WTC11 (cell line): ENCODE measurements at regions not wholly inside any gene's neighbourhood (a gene's known extent, or its start where the extent isn't known, plus 50 kb on each side); places are given as distances from the start of the nearest gene placed in this dataset.

Experiments
- ATAC-seq: fragments of 200-7000 bp; cut with Tn5 transposase; 2 replicates; pipeline ENCODE4 v1.10.0; 2021; ENCODE audit warnings: mild to moderate bottlenecking, moderate library complexity
- CTCF ChIA-PET: fragments of 300-600 bp; sonication (Branson Sonifier 250); formaldehyde crosslinking; loops from one replicate; lab custom pipeline; 2021; ENCODE audit warnings: antibody characterized with exemption; lab: Charles Lee
- POLR2A ChIA-PET: fragments of 350-600 bp; sonication (Branson Sonifier 250); formaldehyde crosslinking; loops from one replicate; lab custom pipeline; 2021; ENCODE audit warnings: antibody characterized with exemption; lab: Charles Lee
- DNase-seq: peaks from one replicate; pipeline ENCODE4 v3.0.0; 2021; ENCODE audit warnings: low spot score
- H3K27ac Mint-ChIP-seq: 2 replicates; pipeline ENCODE4 v1.8.0; 2021; ENCODE audit warnings: mixed read lengths
- H3K27me3 Mint-ChIP-seq: 2 replicates; pipeline ENCODE4 v1.8.0; 2021; ENCODE audit warnings: low read depth, mild to moderate bottlenecking, moderate library complexity, mixed read lengths
- H3K36me3 Mint-ChIP-seq: 2 replicates; pipeline ENCODE4 v1.8.0; 2021; ENCODE audit warnings: mixed read lengths
- H3K4me1 Mint-ChIP-seq: 2 replicates; pipeline ENCODE4 v1.8.0; 2022; ENCODE audit warnings: mixed read lengths
- H3K4me3 Mint-ChIP-seq: 2 replicates; pipeline ENCODE4 v1.8.0; 2021; ENCODE audit warnings: mild to moderate bottlenecking, moderate library complexity, mixed read lengths
- H3K9me3 Mint-ChIP-seq: 2 replicates; pipeline ENCODE4 v1.8.0; 2021; ENCODE audit warnings: mixed read lengths
- JUN ChIP-seq: sonication (generic); formaldehyde crosslinking; IDR thresholded peaks from 2 replicates; pipeline ENCODE4 v1.8.0; 2023; ENCODE audit warnings: mild to moderate bottlenecking, missing genetic modification reagents
- MXD4 ChIP-seq: fragments of 250-450 bp; sonication (Bioruptor Pico); IDR thresholded peaks from 2 replicates; pipeline ENCODE4 v1.8.0; 2021; ENCODE audit warnings: mild to moderate bottlenecking, moderate library complexity, borderline replicate concordance
- NFE2L1 ChIP-seq: sonication (generic); formaldehyde crosslinking; IDR thresholded peaks from 2 replicates; pipeline ENCODE4 v1.8.1; 2023; ENCODE audit warnings: missing genetic modification reagents
- ZBTB21 ChIP-seq: sonication (generic); formaldehyde crosslinking; IDR thresholded peaks from 2 replicates; pipeline ENCODE4 v1.8.1; 2023; ENCODE audit warnings: mild to moderate bottlenecking, missing genetic modification reagents, borderline replicate concordance
- ZNF138 ChIP-seq: sonication (generic); formaldehyde crosslinking; conservative IDR thresholded peaks from 2 replicates; pipeline ENCODE4 v1.8.1; 2022; ENCODE audit warnings: mild to moderate bottlenecking, moderate library complexity, missing genetic modification reagents
- ZNF232 ChIP-seq: sonication (generic); formaldehyde crosslinking; IDR thresholded peaks from 2 replicates; pipeline ENCODE4 v1.8.0; 2022; ENCODE audit warnings: mild to moderate bottlenecking, missing genetic modification reagents
- ZNF263 ChIP-seq: sonication (generic); formaldehyde crosslinking; IDR thresholded peaks from 2 replicates; pipeline ENCODE4 v1.8.1; 2022; ENCODE audit warnings: low read depth, mild to moderate bottlenecking, moderate library complexity, missing genetic modification reagents
- ZNF317 ChIP-seq: sonication (generic); formaldehyde crosslinking; IDR thresholded peaks from 2 replicates; pipeline ENCODE4 v1.8.1; 2023; ENCODE audit warnings: low read depth, mild to moderate bottlenecking, moderate library complexity, missing genetic modification reagents, borderline replicate concordance
- ZNF396 ChIP-seq: fragments of 250-450 bp; sonication (Bioruptor Pico); IDR thresholded peaks from 2 replicates; pipeline ENCODE4 v1.8.0; 2021; ENCODE audit warnings: mild to moderate bottlenecking, moderate library complexity, borderline replicate concordance
- ZNF671 ChIP-seq: fragments of 250-450 bp; sonication (Bioruptor Pico); IDR thresholded peaks from 2 replicates; pipeline ENCODE4 v1.8.0; 2021; ENCODE audit warnings: mild to moderate bottlenecking
- TF ChIP-seq, protein P1 (sequence below): sonication (generic); formaldehyde crosslinking; IDR thresholded peaks from 2 replicates; pipeline ENCODE4 v1.8.1; 2023; ENCODE audit warnings: mild to moderate bottlenecking, missing genetic modification reagents, moderate library complexity
- TF ChIP-seq, protein P2 (sequence below): sonication (generic); formaldehyde crosslinking; IDR thresholded peaks from 2 replicates; pipeline ENCODE4 v1.8.1; 2023; ENCODE audit warnings: mild to moderate bottlenecking, missing genetic modification reagents, moderate library complexity
- TF ChIP-seq, protein P3 (sequence below): fragments of 250-450 bp; sonication (Bioruptor Pico); IDR thresholded peaks from 2 replicates; pipeline ENCODE4 v1.8.0; 2021; ENCODE audit warnings: mild to moderate bottlenecking
- TF ChIP-seq, protein P4 (sequence below): fragments of 250-450 bp; sonication (Bioruptor Pico); IDR thresholded peaks from 2 replicates; pipeline ENCODE4 v1.9.0; 2021; ENCODE audit warnings: mild to moderate bottlenecking, borderline replicate concordance
- TF ChIP-seq, protein P5 (sequence below): fragments of 250-450 bp; sonication (Bioruptor Pico); IDR thresholded peaks from 2 replicates; pipeline ENCODE4 v1.9.0; 2021; ENCODE audit warnings: mild to moderate bottlenecking
- TF ChIP-seq, protein P6 (sequence below): sonication (generic); formaldehyde crosslinking; IDR thresholded peaks from 2 replicates; pipeline ENCODE4 v1.8.1; 2023; ENCODE audit warnings: mild to moderate bottlenecking, missing genetic modification reagents
- TF ChIP-seq, protein P7 (sequence below): sonication (generic); formaldehyde crosslinking; IDR thresholded peaks from 2 replicates; pipeline ENCODE4 v1.8.0; 2022; ENCODE audit warnings: mild to moderate bottlenecking, missing genetic modification reagents
- TF ChIP-seq, protein P8 (sequence below): sonication (generic); formaldehyde crosslinking; IDR thresholded peaks from 2 replicates; pipeline ENCODE4 v1.8.1; 2022; ENCODE audit warnings: low read depth, missing genetic modification reagents, borderline replicate concordance

DNA sequence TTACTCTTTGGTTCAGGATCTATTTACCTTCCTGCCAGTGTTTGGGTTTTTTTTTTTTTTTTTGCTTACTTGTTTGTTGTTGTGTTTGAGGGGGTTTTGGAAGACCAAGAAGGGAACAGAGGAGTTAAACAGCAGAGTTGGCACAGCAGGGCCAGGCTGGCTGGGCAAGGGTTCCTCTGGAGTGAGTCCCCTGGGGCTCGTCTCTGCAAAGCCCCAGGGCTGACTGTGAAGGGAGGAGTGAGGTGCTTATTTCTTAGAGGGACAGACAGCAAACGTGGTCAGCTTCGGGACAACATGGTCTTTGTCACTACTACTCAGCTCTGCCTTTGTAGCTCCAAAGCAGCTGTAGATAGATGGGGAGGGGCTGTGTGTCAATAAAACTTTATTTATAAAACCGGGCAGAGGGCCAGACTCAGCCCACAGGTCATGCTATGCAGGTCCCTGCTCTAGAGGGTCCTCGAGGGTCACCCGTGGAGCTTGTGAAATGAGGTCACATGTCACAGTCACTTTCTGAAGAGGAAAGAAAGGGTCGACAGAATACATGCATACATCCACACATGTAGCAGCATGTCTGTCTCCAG, 1404.7 kb downstream of the BRD1 start:
- no peak for ATAC-seq
- ChIA-PET POLR2A (no interaction called here), CTCF (no interaction called here)
- Mint-ChIP-seq H3K36me3 (no peaks in the 10 kb centered on the region), H3K9me3 (no peaks in the 10 kb centered on the region), H3K4me3 (no peak overlapping the region), H3K27ac (no peak overlapping the region), H3K4me1 (peaks cover 2% of the 10 kb centered on the region), H3K27me3 (no peaks in the 10 kb centered on the region)
- no peak for DNase-seq
- no peak for TF ChIP-seq NFE2L1 (CRISPR knock-in tag)
- TF ChIP-seq ZNF138, result no peak
- TF ChIP-seq ZNF232 (CRISPR knock-in tag), result no peak
- no peak for TF ChIP-seq ZBTB21
- TF ChIP-seq, protein P1, sequence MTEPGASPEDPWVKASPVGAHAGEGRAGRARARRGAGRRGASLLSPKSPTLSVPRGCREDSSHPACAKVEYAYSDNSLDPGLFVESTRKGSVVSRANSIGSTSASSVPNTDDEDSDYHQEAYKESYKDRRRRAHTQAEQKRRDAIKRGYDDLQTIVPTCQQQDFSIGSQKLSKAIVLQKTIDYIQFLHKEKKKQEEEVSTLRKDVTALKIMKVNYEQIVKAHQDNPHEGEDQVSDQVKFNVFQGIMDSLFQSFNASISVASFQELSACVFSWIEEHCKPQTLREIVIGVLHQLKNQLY (CRISPR knock-in tag), result no peak
- TF ChIP-seq JUN (CRISPR knock-in tag), result no peak
- TF ChIP-seq, protein P2, sequence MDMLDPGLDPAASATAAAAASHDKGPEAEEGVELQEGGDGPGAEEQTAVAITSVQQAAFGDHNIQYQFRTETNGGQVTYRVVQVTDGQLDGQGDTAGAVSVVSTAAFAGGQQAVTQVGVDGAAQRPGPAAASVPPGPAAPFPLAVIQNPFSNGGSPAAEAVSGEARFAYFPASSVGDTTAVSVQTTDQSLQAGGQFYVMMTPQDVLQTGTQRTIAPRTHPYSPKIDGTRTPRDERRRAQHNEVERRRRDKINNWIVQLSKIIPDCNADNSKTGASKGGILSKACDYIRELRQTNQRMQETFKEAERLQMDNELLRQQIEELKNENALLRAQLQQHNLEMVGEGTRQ (CRISPR knock-in tag), result no peak
- TF ChIP-seq ZNF396 (CRISPR knock-in tag), result no peak
- TF ChIP-seq, protein P3, sequence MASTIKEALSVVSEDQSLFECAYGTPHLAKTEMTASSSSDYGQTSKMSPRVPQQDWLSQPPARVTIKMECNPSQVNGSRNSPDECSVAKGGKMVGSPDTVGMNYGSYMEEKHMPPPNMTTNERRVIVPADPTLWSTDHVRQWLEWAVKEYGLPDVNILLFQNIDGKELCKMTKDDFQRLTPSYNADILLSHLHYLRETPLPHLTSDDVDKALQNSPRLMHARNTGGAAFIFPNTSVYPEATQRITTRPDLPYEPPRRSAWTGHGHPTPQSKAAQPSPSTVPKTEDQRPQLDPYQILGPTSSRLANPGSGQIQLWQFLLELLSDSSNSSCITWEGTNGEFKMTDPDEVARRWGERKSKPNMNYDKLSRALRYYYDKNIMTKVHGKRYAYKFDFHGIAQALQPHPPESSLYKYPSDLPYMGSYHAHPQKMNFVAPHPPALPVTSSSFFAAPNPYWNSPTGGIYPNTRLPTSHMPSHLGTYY, result no peak
- no peak for TF ChIP-seq ZNF671 (CRISPR knock-in tag)
- TF ChIP-seq, protein P4, sequence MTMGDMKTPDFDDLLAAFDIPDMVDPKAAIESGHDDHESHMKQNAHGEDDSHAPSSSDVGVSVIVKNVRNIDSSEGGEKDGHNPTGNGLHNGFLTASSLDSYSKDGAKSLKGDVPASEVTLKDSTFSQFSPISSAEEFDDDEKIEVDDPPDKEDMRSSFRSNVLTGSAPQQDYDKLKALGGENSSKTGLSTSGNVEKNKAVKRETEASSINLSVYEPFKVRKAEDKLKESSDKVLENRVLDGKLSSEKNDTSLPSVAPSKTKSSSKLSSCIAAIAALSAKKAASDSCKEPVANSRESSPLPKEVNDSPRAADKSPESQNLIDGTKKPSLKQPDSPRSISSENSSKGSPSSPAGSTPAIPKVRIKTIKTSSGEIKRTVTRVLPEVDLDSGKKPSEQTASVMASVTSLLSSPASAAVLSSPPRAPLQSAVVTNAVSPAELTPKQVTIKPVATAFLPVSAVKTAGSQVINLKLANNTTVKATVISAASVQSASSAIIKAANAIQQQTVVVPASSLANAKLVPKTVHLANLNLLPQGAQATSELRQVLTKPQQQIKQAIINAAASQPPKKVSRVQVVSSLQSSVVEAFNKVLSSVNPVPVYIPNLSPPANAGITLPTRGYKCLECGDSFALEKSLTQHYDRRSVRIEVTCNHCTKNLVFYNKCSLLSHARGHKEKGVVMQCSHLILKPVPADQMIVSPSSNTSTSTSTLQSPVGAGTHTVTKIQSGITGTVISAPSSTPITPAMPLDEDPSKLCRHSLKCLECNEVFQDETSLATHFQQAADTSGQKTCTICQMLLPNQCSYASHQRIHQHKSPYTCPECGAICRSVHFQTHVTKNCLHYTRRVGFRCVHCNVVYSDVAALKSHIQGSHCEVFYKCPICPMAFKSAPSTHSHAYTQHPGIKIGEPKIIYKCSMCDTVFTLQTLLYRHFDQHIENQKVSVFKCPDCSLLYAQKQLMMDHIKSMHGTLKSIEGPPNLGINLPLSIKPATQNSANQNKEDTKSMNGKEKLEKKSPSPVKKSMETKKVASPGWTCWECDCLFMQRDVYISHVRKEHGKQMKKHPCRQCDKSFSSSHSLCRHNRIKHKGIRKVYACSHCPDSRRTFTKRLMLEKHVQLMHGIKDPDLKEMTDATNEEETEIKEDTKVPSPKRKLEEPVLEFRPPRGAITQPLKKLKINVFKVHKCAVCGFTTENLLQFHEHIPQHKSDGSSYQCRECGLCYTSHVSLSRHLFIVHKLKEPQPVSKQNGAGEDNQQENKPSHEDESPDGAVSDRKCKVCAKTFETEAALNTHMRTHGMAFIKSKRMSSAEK (CRISPR knock-in tag), result no peak
- TF ChIP-seq ZNF263 (CRISPR knock-in tag), result no peak
- TF ChIP-seq, protein P5, sequence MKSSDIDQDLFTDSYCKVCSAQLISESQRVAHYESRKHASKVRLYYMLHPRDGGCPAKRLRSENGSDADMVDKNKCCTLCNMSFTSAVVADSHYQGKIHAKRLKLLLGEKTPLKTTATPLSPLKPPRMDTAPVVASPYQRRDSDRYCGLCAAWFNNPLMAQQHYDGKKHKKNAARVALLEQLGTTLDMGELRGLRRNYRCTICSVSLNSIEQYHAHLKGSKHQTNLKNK (CRISPR knock-in tag), result no peak
- no peak for TF ChIP-seq MXD4 (CRISPR knock-in tag)
- TF ChIP-seq, protein P6, sequence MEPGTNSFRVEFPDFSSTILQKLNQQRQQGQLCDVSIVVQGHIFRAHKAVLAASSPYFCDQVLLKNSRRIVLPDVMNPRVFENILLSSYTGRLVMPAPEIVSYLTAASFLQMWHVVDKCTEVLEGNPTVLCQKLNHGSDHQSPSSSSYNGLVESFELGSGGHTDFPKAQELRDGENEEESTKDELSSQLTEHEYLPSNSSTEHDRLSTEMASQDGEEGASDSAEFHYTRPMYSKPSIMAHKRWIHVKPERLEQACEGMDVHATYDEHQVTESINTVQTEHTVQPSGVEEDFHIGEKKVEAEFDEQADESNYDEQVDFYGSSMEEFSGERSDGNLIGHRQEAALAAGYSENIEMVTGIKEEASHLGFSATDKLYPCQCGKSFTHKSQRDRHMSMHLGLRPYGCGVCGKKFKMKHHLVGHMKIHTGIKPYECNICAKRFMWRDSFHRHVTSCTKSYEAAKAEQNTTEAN (CRISPR knock-in tag), result no peak

DNA sequence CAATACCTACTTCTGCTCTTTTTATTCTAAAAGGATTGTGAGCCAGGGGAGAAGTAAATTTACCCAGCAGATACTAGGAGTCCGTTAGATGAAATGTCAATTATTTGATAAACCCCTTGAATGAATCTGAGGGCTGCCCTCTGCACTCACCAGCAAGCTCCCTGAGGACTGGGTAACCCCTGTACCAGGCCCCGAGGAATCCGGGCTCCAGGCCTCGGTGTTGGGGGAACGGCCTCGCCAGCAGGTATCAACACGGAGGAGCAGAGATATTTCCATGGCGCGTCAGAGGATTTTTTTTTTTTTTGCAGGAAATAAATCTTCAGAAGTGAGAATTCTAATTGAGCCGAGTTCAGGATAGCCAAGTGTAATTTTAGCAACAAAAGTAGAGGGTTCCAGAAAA, 1408.8 kb downstream of the BRD1 start:
- POLR2A ChIA-PET, result no interaction called here
- H3K27me3 Mint-ChIP-seq, result no peaks in the 10 kb centered on the region
- TF ChIP-seq ZNF317 (CRISPR knock-in tag) (no peak), ZNF671 (CRISPR knock-in tag) (no peak)
- TF ChIP-seq, protein P4 (CRISPR knock-in tag), result no peak
- TF ChIP-seq, protein P7, sequence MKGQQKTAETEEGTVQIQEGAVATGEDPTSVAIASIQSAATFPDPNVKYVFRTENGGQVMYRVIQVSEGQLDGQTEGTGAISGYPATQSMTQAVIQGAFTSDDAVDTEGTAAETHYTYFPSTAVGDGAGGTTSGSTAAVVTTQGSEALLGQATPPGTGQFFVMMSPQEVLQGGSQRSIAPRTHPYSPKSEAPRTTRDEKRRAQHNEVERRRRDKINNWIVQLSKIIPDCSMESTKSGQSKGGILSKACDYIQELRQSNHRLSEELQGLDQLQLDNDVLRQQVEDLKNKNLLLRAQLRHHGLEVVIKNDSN (CRISPR knock-in tag), result no peak
- TF ChIP-seq, protein P8, sequence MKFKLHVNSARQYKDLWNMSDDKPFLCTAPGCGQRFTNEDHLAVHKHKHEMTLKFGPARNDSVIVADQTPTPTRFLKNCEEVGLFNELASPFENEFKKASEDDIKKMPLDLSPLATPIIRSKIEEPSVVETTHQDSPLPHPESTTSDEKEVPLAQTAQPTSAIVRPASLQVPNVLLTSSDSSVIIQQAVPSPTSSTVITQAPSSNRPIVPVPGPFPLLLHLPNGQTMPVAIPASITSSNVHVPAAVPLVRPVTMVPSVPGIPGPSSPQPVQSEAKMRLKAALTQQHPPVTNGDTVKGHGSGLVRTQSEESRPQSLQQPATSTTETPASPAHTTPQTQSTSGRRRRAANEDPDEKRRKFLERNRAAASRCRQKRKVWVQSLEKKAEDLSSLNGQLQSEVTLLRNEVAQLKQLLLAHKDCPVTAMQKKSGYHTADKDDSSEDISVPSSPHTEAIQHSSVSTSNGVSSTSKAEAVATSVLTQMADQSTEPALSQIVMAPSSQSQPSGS, result no peak

More for the DNA sequence above, 1408.8 kb downstream of the BRD1 start:
- H3K4me3 Mint-ChIP-seq, result no peak overlapping the region
- H3K9me3 Mint-ChIP-seq, result no peaks in the 10 kb centered on the region
- no peaks in the 10 kb centered on the region for H3K36me3 Mint-ChIP-seq
- no peak overlapping the region for H3K27ac Mint-ChIP-seq
- H3K4me1 Mint-ChIP-seq, result peaks cover 12% of the 10 kb centered on the region
- CTCF ChIA-PET, result no interaction called here
- DNase-seq (no peak), ATAC-seq (no peak)
